Stimulated activated CD4-positive, alpha-beta T cell treated with anti-CD3 and anti-CD28 coated beads, Interleukin-1b, Interleukin-23, amount 100 ng/mL, for 24 hours (primary cell): ENCODE measurements at regions not wholly inside any gene's neighbourhood (a gene's known extent, or its start where the extent isn't known, plus 50 kb on each side); places are given as distances from the start of the nearest gene placed in this dataset.
"Not testable (repeated sequence)": the region's sequence is repeated elsewhere in the genome, so short reads cannot be mapped to it uniquely, and the experiment has no call there.

Source experiments
- DNase-seq, 4 experiments: peaks; one replicate each; pipeline ENCODE4 v3.0.0-alpha.2; 2020; ENCODE audit warnings: low read depth in 4 of 4, low spot score in 1 of 4

GRCh38 chr3:125645616-125646015, 50.3 kb upstream of the OSBPL11 start:
- no peak for DNase-seq

- no peak for DNase-seq
Observed at GRCh38 chr3:125646581-125646980, 51.3 kb upstream of the OSBPL11 start.

- DNase-seq, result no peak
Observed at GRCh38 chr3:125647318-125648014, 52.2 kb upstream of the OSBPL11 start.

- no peak for DNase-seq
Observed at GRCh38 chr3:125651244-125651643, 55.9 kb upstream of the OSBPL11 start.

GRCh38 chr3:125652349-125652748, 57.1 kb upstream of the OSBPL11 start:
- DNase-seq, result no peak

GRCh38 chr3:125654526-125654925, 59.2 kb upstream of the OSBPL11 start:
- no peak for DNase-seq

- DNase-seq, result no peak
Observed at GRCh38 chr3:125662675-125663074, 67.4 kb upstream of the OSBPL11 start.

GRCh38 chr3:125670352-125670751, 75.1 kb upstream of the OSBPL11 start:
- DNase-seq, result no peak

- DNase-seq, result no peak
Observed at GRCh38 chr3:125670945-125671344, 75.6 kb upstream of the OSBPL11 start.

- DNase-seq, result no peak
Observed at GRCh38 chr3:125671461-125672243, 76.4 kb upstream of the OSBPL11 start.

GRCh38 chr3:125675791-125676190, 80.5 kb upstream of the OSBPL11 start:
- no peak for DNase-seq

- no peak for DNase-seq
Observed at GRCh38 chr3:125679258-125679657, 84.0 kb upstream of the OSBPL11 start.

- no peak for DNase-seq
Observed at GRCh38 chr3:125681146-125681545, 85.8 kb upstream of the OSBPL11 start.

- not testable (repeated sequence) for DNase-seq
Observed at GRCh38 chr3:125681906-125682305, 86.6 kb upstream of the OSBPL11 start.

- DNase-seq, result not testable (repeated sequence)
Observed at GRCh38 chr3:125682610-125683009, 87.3 kb upstream of the OSBPL11 start.

- no peak for DNase-seq
Observed at GRCh38 chr3:125683067-125683829, 88.0 kb upstream of the OSBPL11 start.

GRCh38 chr3:125684199-125684598, 88.9 kb upstream of the OSBPL11 start:
- no peak for DNase-seq

GRCh38 chr3:125685741-125686140, 90.4 kb upstream of the OSBPL11 start:
- DNase-seq, result not testable (repeated sequence)

- no peak for DNase-seq
Observed at GRCh38 chr3:125692361-125692760, 97.1 kb upstream of the OSBPL11 start.

- no peak for DNase-seq
Observed at GRCh38 chr3:125693887-125694286, 98.6 kb upstream of the OSBPL11 start.

GRCh38 chr3:125694761-125695294, 99.5 kb upstream of the OSBPL11 start:
- no peak for DNase-seq

- DNase-seq, result no peak
Observed at GRCh38 chr3:125695688-125696087, 100.4 kb upstream of the OSBPL11 start.
